Gastrocnemius medialis (tissue), 4 donors: ENCODE measurements at regions not wholly inside any gene's neighbourhood (a gene's known extent, or its start where the extent isn't known, plus 50 kb on each side); places are given as distances from the start of the nearest gene placed in this dataset.

Experiments used
- ATAC-seq, 2 donors: fragments of 150-250 bp; one replicate each; pipeline ENCODE4 v1.9.1; 2016
- DNase-seq, 2 donors: peaks; one replicate each; pipeline ENCODE4 v3.0.0-alpha.2; 2019
- H3K27ac ChIP-seq, 4 donors: fragments of 200-600 bp; sonication (generic); 1 replicate in 1 of 4; 2 replicates in 3 of 4; pipeline ENCODE4 v1.5.1; 2016 to 2018; ENCODE audit warnings: mild to moderate bottlenecking in 2 of 4, moderate library complexity in 1 of 4
- H3K27me3 ChIP-seq, 3 donors: fragments of 200-600 bp; sonication (generic) in 2 of 3; 1 replicate in 1 of 3; 2 replicates in 2 of 3; pipeline versions ENCODE4 v1.5.1 to v1.6.0; 2016 to 2019; ENCODE audit warnings: mild to moderate bottlenecking in 1 of 3, moderate library complexity in 1 of 3
- H3K36me3 ChIP-seq, 2 donors: fragments of 200-600 bp; sonication (generic) in 1 of 2; one replicate each; pipeline ENCODE4 v1.5.1; 2017 to 2018
- H3K4me1 ChIP-seq, 2 donors: fragments of 200-600 bp; sonication (generic) in 1 of 2; one replicate each; pipeline ENCODE4 v1.5.1; 2016 to 2017; ENCODE audit warnings: mild to moderate bottlenecking in 2 of 2
- H3K4me3 ChIP-seq, 4 donors: fragments of 200-600 bp; sonication (generic) in 3 of 4; 1 replicate in 1 of 4; 2 replicates in 3 of 4; pipeline ENCODE4 v1.5.1; 2016 to 2019; ENCODE audit warnings: mild to moderate bottlenecking in 2 of 4
- H3K9me3 ChIP-seq, 3 donors: fragments of 200-600 bp; sonication (generic) in 2 of 3; 1 replicate in 1 of 3; 2 replicates in 2 of 3; pipeline ENCODE4 v1.5.1; 2016 to 2019
- POLR2A ChIP-seq, 2 donors: fragments of 450-650 bp; IDR thresholded peaks; one replicate each; pipeline ENCODE4 v1.6.1; 2017; ENCODE audit warnings: antibody characterized with exemption in 2 of 2, mild to moderate bottlenecking in 2 of 2, moderate library complexity in 2 of 2
- in situ Hi-C, 4 donors: fragments of 200-750 bp; cut with MboI; loops; one replicate each; pipeline versions ENCODE4 v1.15.0 to v1.8.0; 2017; ENCODE audit warnings: low sequenced_read_pairs in 4 of 4
- intact Hi-C: fragments of 100-400 bp; cut with DNase I; formaldehyde crosslinking; loops from one replicate; pipeline ENCODE4 v1.15.1; 2023; ENCODE audit warnings: low total_unique reads
- TF ChIP-seq, protein P1 (sequence below), 5 experiments: fragments of 450-650 bp in 3 of 5; fragments of 200-600 bp in 2 of 5; sonication (generic) in 2 of 5; IDR thresholded peaks in 4 of 5; conservative IDR thresholded peaks in 1 of 5; 1 replicate in 4 of 5; 2 replicates in 1 of 5; pipeline ENCODE4 v1.5.1; 2016 to 2019; ENCODE audit warnings: antibody characterized with exemption in 5 of 5, mild to moderate bottlenecking in 3 of 5, moderate library complexity in 3 of 5

- Histone ChIP-seq H3K9me3 (no peaks in the 10 kb centered on the region), H3K4me1 (no peaks in the 10 kb centered on the region), H3K4me3 (no peak overlapping the region), H3K27ac (no peak overlapping the region), H3K27me3 (no peaks in the 10 kb centered on the region), H3K36me3 (no peaks in the 10 kb centered on the region)
- ATAC-seq (no peak), DNase-seq (no peak)
- intact Hi-C loops, result no loop called here
- no peak for TF ChIP-seq POLR2A (IDR thresholded peaks at IDR 0.05)
- TF ChIP-seq, protein P1, sequence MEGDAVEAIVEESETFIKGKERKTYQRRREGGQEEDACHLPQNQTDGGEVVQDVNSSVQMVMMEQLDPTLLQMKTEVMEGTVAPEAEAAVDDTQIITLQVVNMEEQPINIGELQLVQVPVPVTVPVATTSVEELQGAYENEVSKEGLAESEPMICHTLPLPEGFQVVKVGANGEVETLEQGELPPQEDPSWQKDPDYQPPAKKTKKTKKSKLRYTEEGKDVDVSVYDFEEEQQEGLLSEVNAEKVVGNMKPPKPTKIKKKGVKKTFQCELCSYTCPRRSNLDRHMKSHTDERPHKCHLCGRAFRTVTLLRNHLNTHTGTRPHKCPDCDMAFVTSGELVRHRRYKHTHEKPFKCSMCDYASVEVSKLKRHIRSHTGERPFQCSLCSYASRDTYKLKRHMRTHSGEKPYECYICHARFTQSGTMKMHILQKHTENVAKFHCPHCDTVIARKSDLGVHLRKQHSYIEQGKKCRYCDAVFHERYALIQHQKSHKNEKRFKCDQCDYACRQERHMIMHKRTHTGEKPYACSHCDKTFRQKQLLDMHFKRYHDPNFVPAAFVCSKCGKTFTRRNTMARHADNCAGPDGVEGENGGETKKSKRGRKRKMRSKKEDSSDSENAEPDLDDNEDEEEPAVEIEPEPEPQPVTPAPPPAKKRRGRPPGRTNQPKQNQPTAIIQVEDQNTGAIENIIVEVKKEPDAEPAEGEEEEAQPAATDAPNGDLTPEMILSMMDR (IDR thresholded peaks at IDR 0.05 in 4 of 5, conservative IDR thresholded peaks at IDR 0.05 in 1 of 5), result no peak
- in situ Hi-C loops, result no loop called here
These were observed 1783.2 kb upstream of the CELF4 start for GRCh38 chr18:39348757-39349156.

DNA sequence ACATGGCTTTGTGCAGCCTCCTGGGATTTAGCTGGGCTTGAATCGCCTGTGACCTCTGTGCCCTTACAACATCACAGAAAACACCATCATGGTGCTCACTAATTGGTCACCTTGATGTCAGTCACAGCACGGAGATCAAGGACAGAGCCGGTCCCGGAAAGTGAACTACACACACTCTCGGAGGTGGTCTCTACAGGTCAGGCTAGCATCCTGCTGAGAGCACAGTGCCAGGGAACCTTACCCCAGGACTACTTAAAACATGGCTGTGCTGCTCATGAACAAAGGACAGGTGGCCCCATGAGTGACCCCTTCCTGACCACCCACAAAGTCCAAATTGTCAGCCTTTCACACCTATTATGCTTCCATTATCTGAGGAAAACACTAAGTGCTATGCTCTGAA is 1782.1 kb upstream of the CELF4 start:
- in situ Hi-C loops, result no loop called here
- intact Hi-C loops, result no loop called here
- H3K36me3 ChIP-seq, result no peaks in the 10 kb centered on the region
- no peak for ATAC-seq
- H3K27me3 ChIP-seq, result no peaks in the 10 kb centered on the region
- no peak overlapping the region for H3K4me3 ChIP-seq
- H3K9me3 ChIP-seq, result no peaks in the 10 kb centered on the region
- H3K27ac ChIP-seq, result no peak overlapping the region
- no peak for DNase-seq
- no peaks in the 10 kb centered on the region for H3K4me1 ChIP-seq
- TF ChIP-seq, protein P1 (IDR thresholded peaks at IDR 0.05 in 4 of 5, conservative IDR thresholded peaks at IDR 0.05 in 1 of 5), result no peak

DNA sequence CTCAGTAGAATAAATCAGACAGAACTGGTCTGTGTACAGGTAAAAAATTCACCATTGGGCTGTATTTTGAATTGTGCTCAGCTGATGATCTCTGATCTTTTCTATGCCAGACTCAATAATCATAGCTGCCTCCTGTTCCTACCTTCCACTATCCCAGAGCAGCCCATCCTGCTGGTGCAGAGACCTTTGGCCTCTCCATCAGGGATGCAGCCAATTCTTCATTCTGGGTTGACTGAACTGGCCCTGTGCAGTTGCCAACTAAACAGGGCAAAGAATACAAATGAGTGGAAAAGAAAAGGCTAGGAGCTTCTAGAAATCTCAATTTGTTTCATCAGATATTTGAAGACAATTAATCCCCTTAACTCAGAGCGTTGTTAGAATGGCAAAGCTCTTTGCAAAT is 1781.3 kb upstream of the CELF4 start:
- H3K4me3 ChIP-seq, result no peak overlapping the region
- H3K27me3 ChIP-seq, result no peaks in the 10 kb centered on the region
- no peak for DNase-seq
- ATAC-seq, result no peak
- in situ Hi-C loops, result no loop called here
- no peaks in the 10 kb centered on the region for H3K9me3 ChIP-seq
- no peak overlapping the region for H3K27ac ChIP-seq
- H3K36me3 ChIP-seq, result no peaks in the 10 kb centered on the region
- intact Hi-C loops, result no loop called here
- TF ChIP-seq, protein P1 (IDR thresholded peaks at IDR 0.05 in 4 of 5, conservative IDR thresholded peaks at IDR 0.05 in 1 of 5), result no peak
- TF ChIP-seq POLR2A (IDR thresholded peaks at IDR 0.05), result no peak
- H3K4me1 ChIP-seq, result no peaks in the 10 kb centered on the region

- Histone ChIP-seq H3K27me3 (no peaks in the 10 kb centered on the region), H3K4me1 (no peaks in the 10 kb centered on the region), H3K27ac (no peak overlapping the region), H3K9me3 (no peaks in the 10 kb centered on the region), H3K36me3 (no peaks in the 10 kb centered on the region), H3K4me3 (no peak overlapping the region)
- TF ChIP-seq, protein P1 (IDR thresholded peaks at IDR 0.05 in 4 of 5, conservative IDR thresholded peaks at IDR 0.05 in 1 of 5), result no peak
- no peak for TF ChIP-seq POLR2A (IDR thresholded peaks at IDR 0.05)
- ATAC-seq (no peak), DNase-seq (no peak)
- in situ Hi-C loops, result no loop called here
- intact Hi-C loops, result no loop called here
These were observed 1779.7 kb upstream of the CELF4 start for GRCh38 chr18:39345321-39345720.

DNA sequence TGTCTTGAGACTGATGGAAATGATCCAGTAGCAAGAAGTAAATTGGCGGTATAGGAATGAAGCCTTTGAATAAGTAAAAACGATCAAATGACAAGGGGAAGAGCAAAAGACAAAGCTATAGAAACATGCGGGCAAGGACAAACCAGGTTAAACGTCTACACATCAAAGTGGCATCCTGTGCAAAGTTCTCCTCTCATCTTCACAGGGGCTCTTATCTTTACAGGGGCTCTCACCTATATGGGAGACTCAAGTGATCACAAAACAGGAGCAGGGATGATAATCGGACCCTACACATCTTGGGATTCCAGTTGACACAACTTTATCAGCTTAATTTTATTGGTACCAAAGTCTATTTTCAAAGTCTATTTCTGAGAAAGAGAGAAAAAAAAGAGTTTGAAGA is 1778.9 kb upstream of the CELF4 start:
- no peak for DNase-seq
- intact Hi-C loops (no loop called here), in situ Hi-C loops (no loop called here)
- no peaks in the 10 kb centered on the region for H3K27me3 ChIP-seq
- no peak overlapping the region for H3K27ac ChIP-seq
- no peak for TF ChIP-seq POLR2A (IDR thresholded peaks at IDR 0.05)
- TF ChIP-seq, protein P1 (IDR thresholded peaks at IDR 0.05 in 4 of 5, conservative IDR thresholded peaks at IDR 0.05 in 1 of 5), result no peak
- H3K4me1 ChIP-seq, result no peaks in the 10 kb centered on the region
- ATAC-seq, result no peak
- H3K4me3 ChIP-seq, result no peak overlapping the region
- no peaks in the 10 kb centered on the region for H3K9me3 ChIP-seq
- no peaks in the 10 kb centered on the region for H3K36me3 ChIP-seq
